ENCODE measurements at regions not wholly inside any gene's neighbourhood (a gene's known extent, or its start where the extent isn't known, plus 50 kb on each side); places are given as distances from the start of the nearest gene placed in this dataset.

DNA sequence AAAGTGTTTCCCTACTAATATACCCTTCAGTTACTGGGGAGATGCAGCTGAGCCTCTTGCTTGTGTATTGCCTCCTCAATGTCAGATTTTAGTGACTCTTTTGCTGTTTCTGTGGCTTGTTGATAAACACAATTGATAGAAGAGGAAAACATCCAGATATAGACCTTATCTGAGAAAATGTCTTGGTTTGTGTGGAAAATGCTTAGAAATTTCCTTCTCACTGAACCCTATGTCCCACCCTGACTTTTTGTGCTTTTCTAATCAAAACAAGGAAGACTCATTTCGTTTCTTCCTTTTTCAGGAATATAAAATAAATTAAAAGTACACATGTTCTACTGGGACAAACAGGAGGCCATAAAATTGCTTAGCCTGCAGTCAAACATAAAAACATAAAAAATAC, 257.5 kb downstream of the PHF14 start:
- Histone ChIP-seq H3K36me3 (ENCODE audit: insufficient read depth, low read length) (no peaks in the 10 kb centered on the region), H3K9me3 (ENCODE audit: insufficient read depth, low read depth, low read length) (no peaks in the 10 kb centered on the region), H3K4me3 (ENCODE audit: insufficient read depth, low read depth, low read length) (no peak overlapping the region), H3K27me3 (ENCODE audit: insufficient read depth, low read length) (no peaks in the 10 kb centered on the region), H2AFZ (ENCODE audit: low read depth, low read length) (no peak overlapping the region), H3K4me1 (ENCODE audit: insufficient read depth, low read length) (no peaks in the 10 kb centered on the region), H3K27ac (ENCODE audit: low read depth, low read length) (no peak overlapping the region), H3K9ac (ENCODE audit: low read length) (no peak overlapping the region), H3K4me2 (ENCODE audit: low read length) (no peak overlapping the region), H4K20me1 (ENCODE audit: insufficient read depth, low read length) (no peaks in the 10 kb centered on the region), H3K79me2 (ENCODE audit: insufficient read depth, low read length) (no peaks in the 10 kb centered on the region)
- Mint-ChIP-seq H3K4me3 (ENCODE audit: unreplicated experiment) (no peak overlapping the region), H3K4me1 (ENCODE audit: low read depth, unreplicated experiment) (peaks cover 11% of the 10 kb centered on the region), H3K9me3 (ENCODE audit: unreplicated experiment) (no peaks in the 10 kb centered on the region), H3K27me3 (ENCODE audit: low read depth, unreplicated experiment) (peaks cover 2% of the 10 kb centered on the region), H3K36me3 (ENCODE audit: low read depth, unreplicated experiment) (no peaks in the 10 kb centered on the region), H3K27ac (ENCODE audit: unreplicated experiment) (no peak overlapping the region)
- no peak for FAIRE-seq
- TF ChIP-seq CTCF (IDR thresholded peaks at IDR 0.05; ENCODE audit: insufficient read depth, low read depth, low read length) (no peak), EZH2 (IDR thresholded peaks at IDR 0.05; ENCODE audit: insufficient read depth, low read length) (no peak)
- no peak for DNase-seq (ENCODE audit: low read depth)

GRCh38 chr7:11232462-11232861, 258.8 kb downstream of the PHF14 start:
- H2AFZ ChIP-seq (ENCODE audit: low read depth, low read length), result no peak overlapping the region
- H3K4me3 Mint-ChIP-seq (ENCODE audit: unreplicated experiment), result no peak overlapping the region
- no peaks in the 10 kb centered on the region for H3K4me1 ChIP-seq (ENCODE audit: insufficient read depth, low read length)
- H3K27ac Mint-ChIP-seq (ENCODE audit: unreplicated experiment), result no peak overlapping the region
- no peak overlapping the region for H3K27ac ChIP-seq (ENCODE audit: low read depth, low read length)
- H3K27me3 ChIP-seq (ENCODE audit: insufficient read depth, low read length), result no peaks in the 10 kb centered on the region
- no peaks in the 10 kb centered on the region for H3K36me3 ChIP-seq (ENCODE audit: insufficient read depth, low read length)
- H4K20me1 ChIP-seq (ENCODE audit: insufficient read depth, low read length), result no peaks in the 10 kb centered on the region
- no peak for TF ChIP-seq CTCF (IDR thresholded peaks at IDR 0.05; ENCODE audit: insufficient read depth, low read depth, low read length)
- TF ChIP-seq EZH2 (IDR thresholded peaks at IDR 0.05; ENCODE audit: insufficient read depth, low read length), result no peak
- H3K4me3 ChIP-seq (ENCODE audit: insufficient read depth, low read depth, low read length), result no peak overlapping the region
- H3K9me3 ChIP-seq (ENCODE audit: insufficient read depth, low read depth, low read length), result no peaks in the 10 kb centered on the region
- DNase-seq (ENCODE audit: low read depth) (peak; percentile 4), FAIRE-seq (no peak)
- H3K9me3 Mint-ChIP-seq (ENCODE audit: unreplicated experiment), result no peaks in the 10 kb centered on the region
- no peak overlapping the region for H3K4me2 ChIP-seq (ENCODE audit: low read length)
- no peaks in the 10 kb centered on the region for H3K79me2 ChIP-seq (ENCODE audit: insufficient read depth, low read length)
- peaks cover 11% of the 10 kb centered on the region for H3K4me1 Mint-ChIP-seq (ENCODE audit: low read depth, unreplicated experiment)
- H3K9ac ChIP-seq (ENCODE audit: low read length), result no peak overlapping the region
- peaks cover 2% of the 10 kb centered on the region for H3K27me3 Mint-ChIP-seq (ENCODE audit: low read depth, unreplicated experiment)
- H3K36me3 Mint-ChIP-seq (ENCODE audit: low read depth, unreplicated experiment), result no peaks in the 10 kb centered on the region

- Histone ChIP-seq H3K27me3 (ENCODE audit: insufficient read depth, low read length) (no peaks in the 10 kb centered on the region), H3K9ac (ENCODE audit: low read length) (no peak overlapping the region), H3K9me3 (ENCODE audit: insufficient read depth, low read depth, low read length) (no peaks in the 10 kb centered on the region), H3K36me3 (ENCODE audit: insufficient read depth, low read length) (no peaks in the 10 kb centered on the region), H3K4me1 (ENCODE audit: insufficient read depth, low read length) (no peaks in the 10 kb centered on the region), H4K20me1 (ENCODE audit: insufficient read depth, low read length) (no peaks in the 10 kb centered on the region), H3K27ac (ENCODE audit: low read depth, low read length) (no peak overlapping the region), H3K79me2 (ENCODE audit: insufficient read depth, low read length) (no peaks in the 10 kb centered on the region), H2AFZ (ENCODE audit: low read depth, low read length) (no peak overlapping the region), H3K4me3 (ENCODE audit: insufficient read depth, low read depth, low read length) (no peak overlapping the region), H3K4me2 (ENCODE audit: low read length) (no peak overlapping the region)
- no peak for DNase-seq (ENCODE audit: low read depth)
- H3K4me3 Mint-ChIP-seq (ENCODE audit: unreplicated experiment), result no peak overlapping the region
- H3K4me1 Mint-ChIP-seq (ENCODE audit: low read depth, unreplicated experiment), result peaks cover 11% of the 10 kb centered on the region
- no peaks in the 10 kb centered on the region for H3K9me3 Mint-ChIP-seq (ENCODE audit: unreplicated experiment)
- H3K27ac Mint-ChIP-seq (ENCODE audit: unreplicated experiment), result no peak overlapping the region
- no peaks in the 10 kb centered on the region for H3K36me3 Mint-ChIP-seq (ENCODE audit: low read depth, unreplicated experiment)
- FAIRE-seq, result no peak
- no peaks in the 10 kb centered on the region for H3K27me3 Mint-ChIP-seq (ENCODE audit: low read depth, unreplicated experiment)
- no peak for TF ChIP-seq EZH2 (IDR thresholded peaks at IDR 0.05; ENCODE audit: insufficient read depth, low read length)
- TF ChIP-seq CTCF (IDR thresholded peaks at IDR 0.05; ENCODE audit: insufficient read depth, low read depth, low read length), result no peak
Measured at GRCh38 chr7:11233871-11234270, 260.2 kb downstream of the PHF14 start.

Data from astrocyte (in vitro differentiated cells and primary cell).